Jurkat, Clone E6-1 (cell line): ENCODE measurements at regions not wholly inside any gene's neighbourhood (a gene's known extent, or its start where the extent isn't known, plus 50 kb on each side); places are given as distances from the start of the nearest gene placed in this dataset.

Experiments used
- DNase-seq: peaks from one replicate; pipeline ENCODE4 v3.0.0-alpha.2; 2011; ENCODE audit warnings: low read depth, low spot score
- H3K4me3 ChIP-seq: 2 replicates; pipeline ENCODE4 v1.5.1; 2011; ENCODE audit warnings: mild to moderate bottlenecking, low read length, control low read depth, moderate library complexity

DNA sequence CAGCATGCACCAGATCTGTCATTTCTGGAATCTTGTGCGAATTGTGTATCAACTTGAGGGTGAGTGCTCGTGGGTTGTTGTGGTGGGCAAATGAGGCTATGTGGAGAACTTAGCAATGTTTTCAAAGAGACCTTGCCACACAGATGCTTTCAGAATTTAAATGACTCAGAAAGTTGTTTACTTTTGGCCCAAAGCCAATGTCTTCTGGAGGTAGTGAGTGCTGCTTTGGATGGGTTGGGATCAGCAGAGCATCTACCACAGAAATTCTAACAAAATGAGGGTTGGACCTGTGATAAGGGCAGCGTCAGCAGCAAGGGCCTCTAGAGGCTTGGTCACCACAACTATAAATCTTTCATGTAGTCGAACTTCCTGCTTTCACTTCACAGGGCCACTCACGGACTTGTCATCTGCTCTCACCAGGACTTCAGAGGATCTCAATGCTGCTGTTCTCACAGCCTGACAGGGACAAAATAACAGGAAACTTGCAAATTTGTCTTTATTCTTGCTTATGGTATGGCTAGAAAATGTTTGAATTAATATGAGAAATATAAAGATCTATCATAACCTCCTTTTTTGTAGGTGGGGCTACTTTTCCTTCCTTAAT, 111.4 kb downstream of the DACT1 start:
- peak; percentile 3 for DNase-seq
- no peak overlapping the region for H3K4me3 ChIP-seq

- no peak for DNase-seq
- H3K4me3 ChIP-seq: no peak overlapping the region
Measured at GRCh38 chr14:58750321-58751269, 112.8 kb downstream of the DACT1 start.

DNA sequence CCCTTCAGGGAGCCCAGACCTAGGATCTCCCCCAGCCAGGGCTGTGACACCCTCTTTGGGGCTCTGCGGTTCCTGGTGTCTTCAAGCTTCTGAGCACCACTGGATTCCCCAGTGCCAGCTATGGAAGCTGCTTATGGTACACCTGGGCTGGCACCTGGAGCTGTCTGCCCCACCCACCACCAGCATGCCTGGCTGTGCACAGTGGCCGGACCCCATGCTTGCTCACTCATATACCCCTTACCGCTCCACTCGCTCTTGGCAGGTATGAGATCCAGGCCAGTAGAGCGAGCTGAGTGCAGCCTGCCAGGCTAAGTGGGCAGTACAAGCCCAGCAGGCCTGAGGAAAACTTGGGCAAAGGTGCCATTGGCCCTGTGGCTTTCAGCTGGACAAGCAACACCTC, 114.0 kb downstream of the DACT1 start:
- no peak overlapping the region for H3K4me3 ChIP-seq
- DNase-seq: no peak

GRCh38 chr14:58752289-58752688, 114.5 kb downstream of the DACT1 start:
- no peak for DNase-seq
- no peak overlapping the region for H3K4me3 ChIP-seq

GRCh38 chr14:58752771-58753201, 115.0 kb downstream of the DACT1 start:
- no peak overlapping the region for H3K4me3 ChIP-seq
- no peak for DNase-seq

- H3K4me3 ChIP-seq: no peak overlapping the region
- no peak for DNase-seq
Measured at GRCh38 chr14:58755031-58755925, 117.5 kb downstream of the DACT1 start.

DNA sequence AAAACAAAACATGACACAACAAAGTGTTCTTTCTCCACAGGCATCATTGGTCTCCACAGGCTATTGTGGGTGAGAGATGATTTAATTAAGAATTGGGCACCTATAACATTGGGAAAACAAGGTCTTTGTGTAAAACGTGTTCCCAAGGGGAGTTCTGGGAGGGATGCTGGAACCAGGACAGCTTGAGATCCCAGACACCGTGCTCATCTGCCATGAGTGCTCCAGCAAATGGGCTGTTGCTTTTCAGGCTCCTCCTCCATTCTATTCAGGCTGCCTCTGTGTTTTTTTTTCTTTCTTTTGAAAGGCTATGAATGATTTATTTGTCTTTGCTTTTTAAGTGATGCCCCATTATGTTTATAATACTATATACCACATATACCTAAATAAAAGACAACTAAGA, 122.4 kb downstream of the DACT1 start:
- H3K4me3 ChIP-seq: no peak overlapping the region
- no peak for DNase-seq

GRCh38 chr14:58762629-58763028, 124.9 kb downstream of the DACT1 start:
- DNase-seq: no peak
- H3K4me3 ChIP-seq: no peak overlapping the region

GRCh38 chr14:58763210-58763609, 125.4 kb downstream of the DACT1 start:
- DNase-seq: no peak
- H3K4me3 ChIP-seq: no peak overlapping the region

GRCh38 chr14:58765418-58765831, 127.7 kb downstream of the DACT1 start:
- DNase-seq: no peak
- no peak overlapping the region for H3K4me3 ChIP-seq

DNA sequence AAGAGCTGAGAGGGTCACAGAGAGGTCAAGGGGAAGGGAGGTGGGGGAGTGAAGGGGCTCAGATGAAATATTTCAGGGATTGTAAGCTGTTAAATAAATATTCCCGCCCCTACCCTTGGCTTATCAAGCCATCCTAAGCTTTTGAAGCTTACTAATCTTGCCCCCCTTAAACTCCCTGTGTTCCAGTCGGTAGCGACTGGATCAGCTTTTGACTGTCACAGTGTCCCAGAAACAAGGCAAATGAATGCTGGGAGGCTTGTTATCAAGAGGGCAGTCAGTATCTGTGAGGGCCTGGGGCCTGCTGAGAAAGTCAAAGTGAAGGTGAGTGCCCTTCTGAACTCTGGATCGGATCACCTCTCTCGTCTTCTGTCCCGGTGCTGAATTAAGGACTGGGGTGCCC, 128.1 kb downstream of the DACT1 start:
- no peak overlapping the region for H3K4me3 ChIP-seq
- DNase-seq: no peak

GRCh38 chr14:58769011-58769643, 131.4 kb downstream of the DACT1 start:
- no peak overlapping the region for H3K4me3 ChIP-seq
- DNase-seq: no peak

DNA sequence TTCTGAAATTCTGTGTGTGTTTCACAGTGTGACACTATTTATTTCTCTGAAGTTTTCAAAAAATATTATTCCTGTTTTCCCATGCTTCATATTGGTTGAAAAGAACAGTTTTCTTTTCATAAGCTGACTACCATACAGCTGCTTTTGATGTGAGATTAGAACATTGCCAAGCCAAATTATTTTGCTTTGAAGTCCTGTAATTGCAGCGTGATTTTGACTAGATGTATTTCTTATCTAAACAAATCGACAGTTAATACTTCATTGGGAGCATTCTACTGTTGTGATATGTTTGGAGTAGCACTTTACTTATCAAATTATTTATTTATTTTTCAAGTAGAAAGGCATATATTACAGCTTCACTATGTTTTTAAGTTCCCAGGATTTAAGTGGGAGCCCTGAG, 132.0 kb downstream of the DACT1 start:
- no peak for DNase-seq
- H3K4me3 ChIP-seq: no peak overlapping the region

GRCh38 chr14:58770491-58770982, 132.8 kb downstream of the DACT1 start:
- DNase-seq: no peak

GRCh38 chr14:58771016-58771415, 133.3 kb downstream of the DACT1 start:
- no peak for DNase-seq
- H3K4me3 ChIP-seq: no peak overlapping the region

More at GRCh38 chr14:58770491-58770982, 132.8 kb downstream of the DACT1 start:
- no peak overlapping the region for H3K4me3 ChIP-seq

DNA sequence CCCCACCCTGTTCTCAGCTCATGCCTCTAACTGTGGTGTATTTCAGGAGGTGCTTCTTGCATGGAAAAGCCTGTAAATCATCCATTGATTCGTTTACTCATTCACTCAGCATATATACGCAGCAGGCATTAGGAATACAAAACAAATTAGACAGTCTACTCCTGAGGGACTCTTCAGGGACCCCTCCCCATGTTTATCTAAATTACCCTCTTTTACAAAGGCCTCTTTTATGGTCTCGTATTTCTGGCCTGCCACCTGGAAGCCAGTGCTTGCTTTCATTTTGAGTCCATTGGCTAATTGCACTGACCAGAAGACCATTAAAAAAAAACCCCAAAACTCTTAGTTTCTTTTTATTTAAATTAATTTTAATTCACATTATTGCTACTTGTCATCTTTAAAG, 134.4 kb downstream of the DACT1 start:
- H3K4me3 ChIP-seq: no peak overlapping the region
- no peak for DNase-seq

GRCh38 chr14:58772794-58773620, 135.2 kb downstream of the DACT1 start:
- no peak overlapping the region for H3K4me3 ChIP-seq
- DNase-seq: no peak

- no peak for DNase-seq
- H3K4me3 ChIP-seq: no peak overlapping the region
Measured at GRCh38 chr14:58774531-58774930, 136.8 kb downstream of the DACT1 start.
